GM10266 (cell line): ENCODE measurements at regions not wholly inside any gene's neighbourhood (a gene's known extent, or its start where the extent isn't known, plus 50 kb on each side); places are given as distances from the start of the nearest gene placed in this dataset.

ENCODE experiments used
- DNase-seq: peaks from one replicate; pipeline ENCODE4 v3.0.0; 2012; ENCODE audit errors: extremely low spot score
- CTCF ChIP-seq: IDR thresholded peaks from 2 replicates; pipeline ENCODE4 v1.5.1; 2012; ENCODE audit warnings: mild to moderate bottlenecking, low read depth; ENCODE audit not compliant: control insufficient read depth, insufficient read depth; ENCODE audit errors: missing control alignments

- no peak for TF ChIP-seq CTCF
- no peak for DNase-seq
These were observed 240.8 kb downstream of the KIF20B start for GRCh38 chr10:89942217-89942616.

- TF ChIP-seq CTCF = no peak
- DNase-seq = no peak
These were observed 242.7 kb downstream of the KIF20B start for GRCh38 chr10:89944138-89944537.

GRCh38 chr10:89946106-89946505, 244.7 kb downstream of the KIF20B start:
- TF ChIP-seq CTCF = no peak
- DNase-seq = no peak

- TF ChIP-seq CTCF = no peak
- no peak for DNase-seq
These were observed 248.1 kb downstream of the KIF20B start for GRCh38 chr10:89949496-89949895.

GRCh38 chr10:89952325-89952724, 250.9 kb downstream of the KIF20B start:
- no peak for DNase-seq
- TF ChIP-seq CTCF = no peak

GRCh38 chr10:89952751-89953150, 251.4 kb downstream of the KIF20B start:
- DNase-seq = no peak
- TF ChIP-seq CTCF = no peak

- no peak for TF ChIP-seq CTCF
- no peak for DNase-seq
These were observed 252.7 kb downstream of the KIF20B start for GRCh38 chr10:89954061-89954460.
